ENCODE measurements at regions not wholly inside any gene's neighbourhood (a gene's known extent, or its start where the extent isn't known, plus 50 kb on each side); places are given as distances from the start of the nearest gene placed in this dataset.

DNA sequence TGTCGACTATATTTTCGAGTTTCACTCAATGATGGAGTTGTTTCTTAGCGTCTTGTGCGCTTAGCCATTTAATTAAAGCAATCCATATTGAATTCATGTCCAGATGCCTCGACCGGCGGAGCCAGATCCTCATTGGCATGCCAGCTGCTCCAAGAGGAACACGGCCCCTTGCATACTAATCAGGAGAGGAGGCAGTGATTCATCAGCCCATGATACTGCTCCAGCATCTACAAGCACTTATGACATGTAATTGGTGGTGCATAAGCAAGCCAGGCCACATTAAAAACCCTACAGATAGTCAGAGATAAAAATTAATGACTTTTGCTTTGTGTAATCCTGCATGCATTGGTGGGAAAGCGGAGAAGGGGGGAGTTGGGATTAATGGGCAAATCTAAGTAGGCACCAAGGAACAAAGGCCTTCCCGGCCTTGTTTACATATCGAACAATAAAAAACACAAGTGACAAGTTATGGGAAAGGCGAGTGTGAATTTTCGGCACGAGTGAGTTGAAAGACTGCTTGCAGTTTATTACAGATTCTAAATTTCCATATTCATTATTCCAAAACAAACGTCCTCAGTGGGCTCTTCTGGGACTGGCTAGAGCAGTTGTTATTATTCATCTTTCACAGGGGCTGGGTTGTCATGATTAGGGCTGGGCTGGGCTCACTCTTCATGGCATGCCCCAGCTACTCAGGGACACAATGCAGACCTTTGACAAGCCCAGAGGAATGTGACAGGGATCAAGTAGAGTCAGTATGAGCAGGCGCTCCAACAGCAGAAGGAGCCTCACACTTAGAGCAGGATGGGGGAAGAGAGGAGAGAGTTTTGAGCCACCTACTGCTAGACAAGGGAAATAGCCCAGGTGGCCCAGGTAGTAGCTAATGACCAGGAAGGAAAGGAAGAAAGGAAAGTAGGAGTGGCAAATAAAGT, 281.7 kb upstream of the ZFHX3 start:
- no peak for DNase-seq

DNA sequence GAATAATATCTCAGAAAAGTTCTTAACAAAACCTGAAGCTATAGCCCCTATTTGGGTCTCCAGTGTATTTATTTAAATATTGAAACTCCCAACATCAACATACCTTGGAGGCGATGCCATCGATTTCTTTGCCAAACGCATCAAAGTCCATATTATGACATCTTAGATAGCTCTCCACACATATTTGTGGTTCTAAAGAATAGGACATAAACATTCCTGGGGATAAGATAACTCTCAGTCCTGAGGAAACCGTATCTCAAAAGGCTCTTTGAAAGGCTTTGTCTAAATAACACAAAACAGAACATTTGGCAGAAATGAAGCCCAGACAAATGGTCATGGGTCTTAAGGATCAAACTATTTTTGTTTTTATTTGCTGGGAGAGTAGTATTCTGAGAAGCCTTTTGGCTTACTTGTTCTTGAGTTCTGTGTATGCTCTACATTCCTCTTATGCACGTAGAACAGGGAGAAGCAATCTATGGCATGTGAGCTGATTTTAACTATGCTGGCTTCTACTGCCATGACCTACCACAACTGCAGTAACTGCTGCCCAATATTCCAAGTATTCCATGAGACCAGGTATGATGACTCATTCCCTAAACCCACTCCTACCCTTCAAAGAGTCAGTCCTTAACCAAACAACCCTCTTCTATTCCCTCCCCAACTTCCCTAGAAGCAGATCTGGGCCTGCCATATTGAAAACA, 279.0 kb upstream of the ZFHX3 start:
- no peak for DNase-seq

GRCh38 chr16:73326221-73326620, 278.3 kb upstream of the ZFHX3 start:
- no peak for DNase-seq

- DNase-seq = no peak
Measured at GRCh38 chr16:73323880-73324279, 276.0 kb upstream of the ZFHX3 start.

DNA sequence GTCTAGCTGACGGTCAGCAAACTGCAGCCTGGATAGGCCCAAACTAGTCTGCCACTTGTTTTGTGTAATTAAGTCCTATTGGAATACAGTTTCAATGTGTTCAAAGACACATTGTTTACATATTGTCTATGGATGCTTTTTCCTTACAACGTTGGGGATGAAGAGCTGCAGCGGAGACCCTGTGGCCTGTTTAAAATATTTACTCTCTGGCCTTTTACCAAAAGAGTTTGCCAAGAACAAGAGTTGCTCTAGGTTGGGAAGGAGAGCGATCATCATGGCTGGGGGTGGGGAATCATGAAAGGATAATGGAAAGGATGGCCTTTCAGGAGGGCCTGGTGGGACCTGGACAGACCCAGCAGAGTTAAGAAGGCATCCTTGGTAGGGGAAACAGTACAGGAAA, 274.9 kb upstream of the ZFHX3 start:
- no peak for DNase-seq

- no peak for DNase-seq
Measured at GRCh38 chr16:73321853-73322252, 273.9 kb upstream of the ZFHX3 start.

- DNase-seq = no peak
Measured at GRCh38 chr16:73319737-73320136, 271.8 kb upstream of the ZFHX3 start.

DNA sequence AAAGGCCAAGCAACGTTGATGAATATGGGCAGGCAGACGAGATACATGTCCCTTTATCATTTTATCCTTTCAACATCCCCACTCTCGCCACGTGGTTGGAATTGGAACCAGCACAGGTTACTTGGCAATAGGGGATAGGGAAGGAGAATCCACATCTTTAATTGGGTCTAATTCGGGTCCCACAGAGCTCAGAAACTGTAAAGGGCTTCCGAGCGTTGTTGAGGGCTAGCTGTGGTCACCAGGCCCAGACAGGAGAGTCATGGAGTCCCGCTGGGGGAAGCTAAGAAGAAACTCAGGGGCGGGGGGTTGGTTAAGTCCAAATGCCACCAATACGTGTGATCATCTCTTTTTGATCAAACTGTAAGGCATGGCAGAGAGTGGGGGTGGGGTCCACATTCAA, 271.3 kb upstream of the ZFHX3 start:
- no peak for DNase-seq

- DNase-seq = no peak
Measured at GRCh38 chr16:73317321-73317857, 269.5 kb upstream of the ZFHX3 start.

DNA sequence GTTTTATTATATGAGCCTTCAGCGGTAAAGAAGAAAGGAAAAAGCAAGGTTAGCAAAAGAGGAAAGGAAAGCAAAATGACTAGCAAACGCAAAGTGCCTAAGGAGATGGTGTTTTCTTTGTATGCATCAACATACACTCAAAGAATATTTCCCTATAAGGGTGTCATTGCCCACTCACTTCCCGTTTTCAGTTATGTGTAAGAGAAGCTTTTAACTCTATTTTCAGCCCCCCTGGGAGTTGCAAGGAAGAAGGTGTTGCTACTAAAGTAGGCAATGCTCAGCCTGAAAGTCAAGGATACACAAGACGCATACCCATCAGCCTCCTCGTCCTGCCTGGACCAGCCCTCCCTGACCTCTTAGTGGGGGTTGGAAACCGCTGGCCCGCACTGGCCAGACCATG, 267.7 kb upstream of the ZFHX3 start:
- DNase-seq = no peak

DNA sequence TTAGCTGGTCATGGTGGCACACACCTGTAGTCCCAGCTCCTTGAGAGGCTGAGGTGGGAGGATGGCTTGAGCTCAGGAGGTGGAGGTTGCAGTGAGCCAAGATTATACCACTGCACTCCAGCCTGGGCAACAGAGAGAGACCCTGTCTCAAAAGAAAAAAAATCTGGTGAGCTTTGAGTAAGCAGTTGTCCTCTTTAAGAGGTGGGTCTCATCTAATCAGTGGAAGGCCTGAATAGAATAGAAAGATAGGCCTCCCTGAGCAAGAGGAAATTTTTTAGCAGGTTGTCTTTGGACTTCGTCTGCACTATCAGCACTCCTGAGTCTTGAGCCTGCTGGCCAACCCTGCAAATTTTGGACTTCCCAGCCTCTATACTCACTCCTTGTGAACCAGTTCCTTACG, 266.0 kb upstream of the ZFHX3 start:
- DNase-seq = no peak

DNA sequence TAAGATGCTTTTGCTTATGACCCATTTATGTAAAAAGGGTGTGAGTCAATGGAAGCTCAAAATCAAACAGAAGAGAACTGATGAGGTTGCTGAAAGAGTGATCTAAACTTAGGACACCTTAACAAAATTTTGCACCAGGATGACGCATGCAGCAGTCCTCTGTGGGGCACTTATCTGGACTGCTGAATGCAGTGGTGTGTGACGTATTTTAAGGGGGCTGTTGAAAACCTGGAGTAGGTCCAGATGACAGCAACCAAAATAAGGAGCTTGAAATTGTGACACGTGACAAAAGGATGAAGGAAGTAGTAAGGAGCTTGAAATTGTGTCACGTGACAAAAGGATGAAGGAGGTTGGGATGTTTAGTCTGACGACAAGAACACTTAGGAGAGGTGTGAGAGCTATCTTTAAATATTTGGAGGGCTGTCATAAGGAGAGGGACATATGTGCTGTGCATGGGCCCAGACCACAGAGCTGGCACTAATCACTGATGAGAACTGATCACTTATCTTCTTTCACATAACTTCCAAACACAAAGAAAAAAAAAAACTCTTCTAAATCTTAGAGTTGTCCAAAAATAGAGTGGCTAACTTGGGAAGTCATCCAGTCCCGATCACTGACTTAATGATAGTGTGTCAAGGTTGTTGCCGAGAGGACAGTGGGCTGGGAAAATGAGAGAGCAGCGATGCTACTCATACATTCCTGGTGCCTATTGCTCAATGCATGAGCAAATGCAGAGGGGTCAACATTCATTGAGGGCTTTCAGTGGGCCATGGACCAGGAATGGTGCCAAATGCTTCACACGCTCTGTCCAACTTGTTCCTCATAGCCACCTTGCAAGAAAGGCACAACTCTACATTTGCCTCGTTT, 264.2 kb upstream of the ZFHX3 start:
- DNase-seq = no peak

- DNase-seq = no peak
Measured at GRCh38 chr16:73308771-73309170, 260.8 kb upstream of the ZFHX3 start.

DNA sequence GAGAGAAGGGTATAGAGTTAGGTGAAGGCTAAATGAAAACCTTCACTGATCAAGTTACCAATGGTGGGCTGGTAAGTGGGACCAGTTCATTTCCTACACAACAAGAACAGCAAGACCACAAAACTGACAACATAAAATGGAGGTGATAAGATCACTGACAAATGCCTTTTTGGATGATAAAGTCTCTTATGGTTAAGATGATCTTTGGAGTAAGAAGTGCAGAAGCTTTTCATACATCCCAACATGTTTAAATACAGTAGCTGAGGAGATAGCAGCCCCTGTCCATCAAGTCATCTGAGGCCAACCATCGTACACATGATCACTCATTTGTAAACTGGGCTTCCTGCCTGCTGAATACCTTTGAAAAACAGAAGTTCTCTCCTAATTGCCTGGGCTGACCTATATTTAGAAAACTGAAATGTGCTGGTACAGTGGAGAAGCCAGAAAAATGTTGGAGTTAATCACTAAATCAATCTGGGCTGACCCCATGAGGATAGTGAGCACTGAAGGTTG, 259.0 kb upstream of the ZFHX3 start:
- no peak for DNase-seq

DNA sequence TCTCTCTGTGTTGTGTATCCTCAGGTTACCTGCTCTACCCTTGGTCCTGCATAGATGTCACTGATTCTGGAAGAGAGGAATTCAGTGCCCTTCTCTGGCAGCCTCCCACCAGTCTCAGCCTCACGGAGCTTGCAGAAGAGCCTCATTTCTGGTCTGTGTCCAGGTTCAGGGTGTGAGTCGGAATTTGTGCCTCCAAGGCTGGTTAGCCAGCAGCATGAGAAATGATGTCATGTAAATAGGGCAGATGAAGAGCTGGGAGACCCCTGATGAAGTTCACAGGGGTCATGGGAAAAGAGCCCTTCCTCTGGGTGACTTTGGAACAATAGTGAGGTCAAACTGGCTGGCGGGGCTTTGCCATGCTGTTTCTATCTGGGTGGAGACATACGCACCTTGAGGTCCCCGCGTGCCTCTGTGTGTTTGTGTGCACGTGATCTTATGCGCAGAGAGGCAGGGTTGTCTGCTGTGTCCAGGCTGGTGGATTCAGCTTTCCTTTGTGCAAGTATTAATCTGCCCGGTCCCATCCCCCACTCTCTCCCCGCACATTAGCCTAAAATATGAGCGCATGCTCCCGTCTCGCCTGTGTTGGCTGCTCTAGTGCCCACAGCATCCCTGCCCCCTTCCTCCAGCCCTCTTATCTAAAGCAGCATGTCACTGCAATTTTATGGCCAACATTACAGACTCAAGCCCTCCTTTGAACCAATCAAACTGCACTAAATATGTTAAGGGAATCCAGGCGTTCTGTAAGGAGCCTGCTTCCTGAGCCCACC, 256.3 kb upstream of the ZFHX3 start:
- no peak for DNase-seq

GRCh38 chr16:73302942-73303341, 255.0 kb upstream of the ZFHX3 start:
- DNase-seq = no peak

GRCh38 chr16:73301984-73302383, 254.1 kb upstream of the ZFHX3 start:
- no peak for DNase-seq

GRCh38 chr16:73299346-73299745, 251.4 kb upstream of the ZFHX3 start:
- no peak for DNase-seq

GRCh38 chr16:73298562-73298961, 250.6 kb upstream of the ZFHX3 start:
- no peak for DNase-seq

DNA sequence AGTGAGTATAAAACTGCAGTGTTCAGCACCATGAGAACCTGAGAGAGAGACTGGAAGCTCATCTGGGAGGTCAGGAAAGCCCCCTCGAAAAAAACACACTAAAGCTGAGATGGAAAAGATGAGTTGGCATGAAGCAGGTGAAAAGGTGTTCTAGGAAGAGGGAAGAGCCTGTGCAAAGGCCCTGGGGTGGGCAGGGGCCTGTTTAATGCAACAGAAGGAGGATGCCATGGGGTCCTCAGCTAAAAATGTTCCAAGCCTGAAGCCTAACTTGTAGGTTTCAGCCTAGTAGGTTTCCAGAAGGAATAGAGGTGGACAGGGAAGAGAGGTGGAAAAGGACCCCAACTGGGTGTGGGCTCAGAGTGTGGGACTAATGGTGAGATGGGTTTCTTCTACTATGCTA, 242.3 kb upstream of the ZFHX3 start:
- no peak for DNase-seq

DNA sequence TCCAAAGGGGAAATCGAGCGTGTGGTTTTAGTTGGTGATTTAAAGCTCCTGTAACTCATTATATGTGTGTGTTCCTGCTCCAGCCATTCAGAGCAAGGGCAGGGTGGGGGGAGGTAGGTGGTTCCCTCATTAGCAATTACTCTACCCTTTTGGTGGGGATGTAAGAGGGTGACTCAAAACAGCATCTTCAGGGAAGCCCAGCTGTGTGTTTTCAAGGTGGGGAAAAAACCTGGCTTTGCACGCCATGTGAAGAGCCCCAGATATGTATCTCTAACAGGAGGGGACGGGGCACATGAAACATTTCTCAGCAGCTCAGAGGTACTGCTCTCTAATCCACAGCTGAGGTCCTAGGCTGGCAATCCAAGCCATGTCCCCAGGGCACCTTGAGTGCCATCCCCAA, 241.3 kb upstream of the ZFHX3 start:
- no peak for DNase-seq

DNA sequence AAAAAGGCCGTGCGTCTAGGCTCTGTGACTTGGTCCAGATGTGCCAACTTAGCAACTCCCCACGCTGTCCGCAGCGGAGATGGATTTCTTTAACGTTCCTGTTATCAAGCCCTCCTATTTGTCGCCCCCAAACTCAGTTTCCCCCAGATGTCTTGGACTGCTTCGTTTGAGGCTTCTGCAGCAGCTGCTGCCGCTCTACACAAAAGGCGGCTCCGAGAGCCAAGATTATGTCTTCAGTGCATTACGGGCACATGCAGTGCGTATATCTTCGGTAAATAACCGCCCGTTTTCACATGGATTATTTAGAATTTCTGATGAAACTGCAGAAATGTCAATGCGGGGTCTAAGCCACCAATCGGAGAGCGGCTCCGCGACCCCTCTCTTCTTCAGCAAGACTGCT, 240.6 kb upstream of the ZFHX3 start:
- no peak for DNase-seq
